ENCODE measurements at regions not wholly inside any gene's neighbourhood (a gene's known extent, or its start where the extent isn't known, plus 50 kb on each side); places are given as distances from the start of the nearest gene placed in this dataset.

- TF ChIP-seq CTCF (IDR thresholded peaks at IDR 0.05; ENCODE audit: borderline replicate concordance, extremely low read depth, low read length, poor library complexity, severe bottlenecking) (no peak), EZH2 (IDR thresholded peaks at IDR 0.05; ENCODE audit: borderline replicate concordance, low read depth, low read length, severe bottlenecking) (no peak)
Observed at GRCh38 chr3:22671848-22672247, 531.3 kb upstream of the UBE2E2 start.

Measured in DND-41 (cell line).